Endothelial cell of umbilical vein (primary cell): ENCODE measurements at regions not wholly inside any gene's neighbourhood (a gene's known extent, or its start where the extent isn't known, plus 50 kb on each side); places are given as distances from the start of the nearest gene placed in this dataset.

Experiments
- BruUV-seq: library from RNA; stranded (reverse); fragments of 400-500 nt; replicated peaks from 2 replicates; lab custom pipeline; 2021; lab: Mats Ljungman, UMichigan
- CTCF ChIA-PET: fragments of 300-600, 350-600 bp; sonication (Branson Sonifier 250); formaldehyde crosslinking; loops from one replicate; lab custom pipeline; 2021; ENCODE audit warnings: antibody characterized with exemption, inconsistent platforms; lab: Charles Lee
- POLR2A ChIA-PET: fragments of 300-600, 350-600 bp; sonication (Branson Sonifier 250); formaldehyde crosslinking; loops from one replicate; lab custom pipeline; 2021; ENCODE audit warnings: antibody characterized with exemption, inconsistent platforms; lab: Charles Lee
- DNase-seq: peaks from one replicate; pipeline ENCODE4 v3.0.0-alpha.2; 2011; ENCODE audit warnings: low read depth, low spot score
- FAIRE-seq: peaks from 2 replicates; lab custom pipeline; 2011; peaks lifted over from hg19 to GRCh38; lab: Jason Lieb, UNC
- H2AFZ ChIP-seq: 2 replicates; pipeline ENCODE4 v1.6.0; 2012; ENCODE audit warnings: low read depth, low read length, control low read depth, inconsistent platforms
- H3K27ac ChIP-seq: 2 replicates; pipeline ENCODE4 v1.5.1; 2011; ENCODE audit warnings: low read depth, mild to moderate bottlenecking, control low read depth, low read length, moderate library complexity; ENCODE audit not compliant: insufficient read depth
- H3K27me3 ChIP-seq, 2 experiments: 2 replicates each; pipeline versions ENCODE4 v1.6.0 to v1.6.1; 2011; ENCODE audit warnings: low read length in 2 of 2, mixed read lengths in 1 of 2; ENCODE audit not compliant: control insufficient read depth in 2 of 2, insufficient read depth in 2 of 2
- H3K36me3 ChIP-seq, 2 experiments: 2 replicates in 1 of 2; 3 replicates in 1 of 2; pipeline ENCODE4 v1.5.1; 2011; ENCODE audit warnings: low read length in 2 of 2, mild to moderate bottlenecking in 1 of 2, moderate library complexity in 1 of 2; ENCODE audit not compliant: control insufficient read depth in 2 of 2, insufficient read depth in 2 of 2; ENCODE audit errors: extremely low read depth in 1 of 2
- H3K4me1 ChIP-seq: 3 replicates; pipeline ENCODE4 v1.5.1; 2011; ENCODE audit warnings: mild to moderate bottlenecking, low read length; ENCODE audit not compliant: control insufficient read depth, insufficient read depth; ENCODE audit errors: extremely low read depth
- H3K4me2 ChIP-seq: 2 replicates; pipeline ENCODE4 v1.6.1; 2011; ENCODE audit warnings: low read length, control low read depth, mixed read lengths; ENCODE audit not compliant: insufficient read depth
- H3K4me3 ChIP-seq, 3 experiments: fragments of 200-600 bp in 1 of 3; sonication (generic), shearing (Covaris generic) in 1 of 3; replicated peaks in 1 of 3; 2 replicates each; pipeline ENCODE4 v1.5.1; 2011 to 2016; ENCODE audit warnings: control low read depth in 3 of 3, low read length in 3 of 3, mild to moderate bottlenecking in 2 of 3, inconsistent platforms in 1 of 3, low read depth in 1 of 3, moderate library complexity in 1 of 3; ENCODE audit not compliant: insufficient read depth in 1 of 3
- H3K79me2 ChIP-seq: 2 replicates; pipeline ENCODE4 v1.6.0; 2012; ENCODE audit warnings: low read length, inconsistent platforms; ENCODE audit not compliant: control insufficient read depth, insufficient read depth
- H3K9ac ChIP-seq: replicated peaks from 2 replicates; pipeline ENCODE3; 2011; ENCODE audit warnings: low read length, control low read depth; ENCODE audit not compliant: insufficient read depth; ENCODE audit errors: extremely low read depth
- H3K9me1 ChIP-seq: replicated peaks from 3 replicates; pipeline ENCODE4 v1.6.0; 2011; ENCODE audit warnings: mild to moderate bottlenecking, low read length; ENCODE audit not compliant: control insufficient read depth, insufficient read depth; ENCODE audit errors: extremely low read depth
- H3K9me3 ChIP-seq: replicated peaks from 2 replicates; pipeline ENCODE4 v1.5.1; 2012; ENCODE audit warnings: low read length, inconsistent platforms; ENCODE audit not compliant: control insufficient read depth, insufficient read depth
- H4K20me1 ChIP-seq: replicated peaks from 2 replicates; pipeline ENCODE3; 2011; ENCODE audit warnings: mild to moderate bottlenecking, low read length; ENCODE audit not compliant: control insufficient read depth, insufficient read depth; ENCODE audit errors: extremely low read depth
- EZH2 ChIP-seq: IDR thresholded peaks from 2 replicates; pipeline ENCODE4 v1.6.1; 2012; ENCODE audit warnings: borderline replicate concordance, low read depth, mild to moderate bottlenecking, moderate library complexity, low read length, inconsistent platforms; ENCODE audit not compliant: severe bottlenecking
- FOS ChIP-seq: IDR thresholded peaks from 2 replicates; pipeline ENCODE4 v1.6.1; 2011; ENCODE audit warnings: mild to moderate bottlenecking, low read length, moderate library complexity, borderline replicate concordance; ENCODE audit not compliant: insufficient read depth
- GATA2 ChIP-seq: IDR thresholded peaks from 2 replicates; pipeline ENCODE4 v1.7.0; 2011; ENCODE audit warnings: low read depth, mild to moderate bottlenecking, moderate library complexity, mixed read lengths, low read length; ENCODE audit not compliant: insufficient read length, insufficient read depth
- JUN ChIP-seq: IDR thresholded peaks from 2 replicates; pipeline ENCODE4 v1.6.1; 2011; ENCODE audit warnings: borderline replicate concordance, low read depth; ENCODE audit not compliant: insufficient read length, insufficient read depth
- MYC ChIP-seq: IDR thresholded peaks from one replicate; pipeline ENCODE4 v1.6.1; 2011; ENCODE audit warnings: mild to moderate bottlenecking, low read depth, low read length
- POLR2A ChIP-seq: IDR thresholded peaks from 2 replicates; pipeline ENCODE4 v1.6.1; 2012; ENCODE audit warnings: low read depth, mild to moderate bottlenecking, control low read depth, low read length
- POLR2AphosphoS5 ChIP-seq: IDR thresholded peaks from 2 replicates; pipeline ENCODE4 v1.6.1; 2012; ENCODE audit warnings: low read depth, mild to moderate bottlenecking, control low read depth, low read length, moderate library complexity; ENCODE audit not compliant: insufficient read depth
- dilution Hi-C: fragments of 300-500 bp; cut with MboI; formaldehyde crosslinking; loops from one replicate; pipeline ENCODE4 v1.15.0; 2019; ENCODE audit warnings: low sequenced_read_pairs; ENCODE audit not compliant: extremely low pct_ligation_motif_present
- intact Hi-C: fragments of 100-400 bp; cut with micrococcal nuclease; formaldehyde crosslinking; loops from one replicate; pipeline ENCODE4 v1.10.0; 2022
- TF ChIP-seq, protein P1 (sequence below): IDR thresholded peaks from 2 replicates; pipeline ENCODE4 v1.6.1; 2011; ENCODE audit not compliant: insufficient read depth, insufficient read length
- TF ChIP-seq, protein P2 (sequence below), 2 donors: IDR thresholded peaks; 1 replicate in 1 of 2; 2 replicates in 1 of 2; pipeline ENCODE4 v1.5.1; 2011; ENCODE audit warnings: low read length in 2 of 2, mild to moderate bottlenecking in 2 of 2, moderate library complexity in 2 of 2, control low read depth in 1 of 2, inconsistent platforms in 1 of 2, low read depth in 1 of 2; ENCODE audit not compliant: insufficient read depth in 1 of 2; ENCODE audit errors: extremely low read depth in 1 of 2

- Histone ChIP-seq H3K27ac (no peak overlapping the region), H2AFZ (no peak overlapping the region), H3K9ac (no peak overlapping the region), H3K9me3 (peaks cover 3% of the 10 kb centered on the region), H3K79me2 (no peaks in the 10 kb centered on the region), H4K20me1 (no peaks in the 10 kb centered on the region), H3K4me3 (no peak overlapping the region), H3K36me3 (no peaks in the 10 kb centered on the region), H3K9me1 (no peaks in the 10 kb centered on the region), H3K27me3 (no peaks in the 10 kb centered on the region), H3K4me1 (no peaks in the 10 kb centered on the region), H3K4me2 (no peak overlapping the region)
- intact Hi-C loops (no loop called here), dilution Hi-C loops (no loop called here)
- no TSS peak for BruUV-seq
- CTCF ChIA-PET, result no interaction called here
- FAIRE-seq, result no peak
- POLR2A ChIA-PET, result no interaction called here
- no peak for TF ChIP-seq POLR2A
- no peak for TF ChIP-seq GATA2
- TF ChIP-seq MYC, result no peak
- TF ChIP-seq, protein P1, sequence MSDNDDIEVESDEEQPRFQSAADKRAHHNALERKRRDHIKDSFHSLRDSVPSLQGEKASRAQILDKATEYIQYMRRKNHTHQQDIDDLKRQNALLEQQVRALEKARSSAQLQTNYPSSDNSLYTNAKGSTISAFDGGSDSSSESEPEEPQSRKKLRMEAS, result no peak
- TF ChIP-seq EZH2, result no peak
- no peak for TF ChIP-seq POLR2AphosphoS5
- TF ChIP-seq FOS, result no peak
- TF ChIP-seq, protein P2, sequence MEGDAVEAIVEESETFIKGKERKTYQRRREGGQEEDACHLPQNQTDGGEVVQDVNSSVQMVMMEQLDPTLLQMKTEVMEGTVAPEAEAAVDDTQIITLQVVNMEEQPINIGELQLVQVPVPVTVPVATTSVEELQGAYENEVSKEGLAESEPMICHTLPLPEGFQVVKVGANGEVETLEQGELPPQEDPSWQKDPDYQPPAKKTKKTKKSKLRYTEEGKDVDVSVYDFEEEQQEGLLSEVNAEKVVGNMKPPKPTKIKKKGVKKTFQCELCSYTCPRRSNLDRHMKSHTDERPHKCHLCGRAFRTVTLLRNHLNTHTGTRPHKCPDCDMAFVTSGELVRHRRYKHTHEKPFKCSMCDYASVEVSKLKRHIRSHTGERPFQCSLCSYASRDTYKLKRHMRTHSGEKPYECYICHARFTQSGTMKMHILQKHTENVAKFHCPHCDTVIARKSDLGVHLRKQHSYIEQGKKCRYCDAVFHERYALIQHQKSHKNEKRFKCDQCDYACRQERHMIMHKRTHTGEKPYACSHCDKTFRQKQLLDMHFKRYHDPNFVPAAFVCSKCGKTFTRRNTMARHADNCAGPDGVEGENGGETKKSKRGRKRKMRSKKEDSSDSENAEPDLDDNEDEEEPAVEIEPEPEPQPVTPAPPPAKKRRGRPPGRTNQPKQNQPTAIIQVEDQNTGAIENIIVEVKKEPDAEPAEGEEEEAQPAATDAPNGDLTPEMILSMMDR (IDR thresholded peaks at IDR 0.05; ENCODE audit: extremely low read depth in 1 of 2, insufficient read depth in 1 of 2, low read depth in 1 of 2, low read length in 2 of 2), result no peak
- TF ChIP-seq JUN, result no peak
- DNase-seq, result no peak
Measured at GRCh38 chr10:130927157-130927556, 384.4 kb downstream of the TCERG1L start.
